Right lobe of liver (tissue), 6 donors: ENCODE measurements at regions not wholly inside any gene's neighbourhood (a gene's known extent, or its start where the extent isn't known, plus 50 kb on each side); places are given as distances from the start of the nearest gene placed in this dataset.

Experiments used
- ATAC-seq, 4 donors: fragments of 200-7000 bp; cut with Tn5 transposase; one replicate each; pipeline ENCODE4 v1.9.1; 2020; ENCODE audit warnings: mild to moderate bottlenecking in 4 of 4, moderate library complexity in 4 of 4
- DNase-seq, 3 donors: peaks; one replicate each; pipeline ENCODE4 v3.0.0-alpha.2; 2020
- H3K27ac ChIP-seq, 3 donors: fragments of 200-600 bp; one replicate each; pipeline ENCODE4 v1.8.0; 2022
- H3K27me3 ChIP-seq, 2 donors: fragments of 200-600 bp; one replicate each; pipeline ENCODE4 v1.8.0; 2022
- H3K36me3 ChIP-seq, 4 donors: fragments of 200-600 bp; sonication (generic) in 1 of 4; one replicate each; pipeline versions ENCODE4 v1.5.1 to v1.8.0; 2017 to 2022; ENCODE audit warnings: control low read depth in 1 of 4
- H3K4me1 ChIP-seq, 4 donors: fragments of 200-600 bp; sonication (generic) in 1 of 4; one replicate each; pipeline versions ENCODE4 v1.5.1 to v1.8.0; 2017 to 2022; ENCODE audit warnings: control low read depth in 1 of 4
- H3K4me3 ChIP-seq, 3 donors: fragments of 200-600 bp; one replicate each; pipeline ENCODE4 v1.8.0; 2022
- H3K9me3 ChIP-seq, 4 donors: fragments of 200-600 bp; sonication (generic) in 1 of 4; one replicate each; pipeline versions ENCODE4 v1.5.1 to v1.8.0; 2017 to 2022; ENCODE audit warnings: control low read depth in 1 of 4
- CTCF ChIP-seq, 4 donors: fragments of 200-600 bp in 3 of 4; fragments of 450-650 bp in 1 of 4; IDR thresholded peaks; one replicate each; pipeline versions ENCODE4 v1.5.1 to v1.8.0; 2016 to 2022; ENCODE audit warnings: antibody characterized with exemption in 4 of 4, mild to moderate bottlenecking in 2 of 4
- POLR2A ChIP-seq: fragments of 450-650 bp; IDR thresholded peaks from one replicate; pipeline ENCODE4 v1.6.1; 2017; ENCODE audit warnings: antibody characterized with exemption, mild to moderate bottlenecking
- WGBS: methylation state at CpG from one replicate; pipeline ENCODE4 v1.1.6; 2018; ENCODE audit warnings: low coverage, low lambda C conversion rate; ENCODE audit not compliant: insufficient coverage; ENCODE audit errors: missing lambda C conversion rate; 5-methylcytosine and 5-hydroxymethylcytosine counted together
- intact Hi-C, 2 donors: fragments of 100-400 bp; cut with DNase I; formaldehyde crosslinking; loops; one replicate each; pipeline versions ENCODE4 v1.11.2 to v1.14.1; 2022
- donor health status: DM: no; HTN: yes; CAD: no.
- donor health status: DM: no; HTN: no; CAD: no.
- donor health status: DM: no; HTN: no; CAD: no.
- donor health status: DM: no; HTN: yes; CAD: no.
- donor health status: DM: no; HTN: yes; CAD: no.

DNA sequence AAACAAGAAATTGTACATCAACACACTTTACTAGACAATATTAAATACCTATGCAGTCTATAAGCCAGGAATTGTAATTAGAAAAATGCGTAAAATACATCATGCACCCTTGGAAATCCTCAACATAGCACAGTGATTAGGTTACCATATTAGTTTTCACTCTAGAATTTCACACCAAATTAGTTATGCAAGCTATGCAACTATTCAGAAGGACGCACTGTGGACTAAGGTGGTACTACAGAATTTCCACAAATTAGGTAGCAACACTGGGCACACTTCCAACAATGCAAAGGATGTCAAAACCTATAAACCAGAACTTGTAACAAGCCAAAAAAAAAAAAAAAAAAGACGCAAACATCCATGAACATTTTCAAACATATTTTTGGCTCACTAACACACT lies 71.1 kb upstream of the ZCCHC13 start:
- Histone ChIP-seq H3K36me3 (no peaks in the 10 kb centered on the region), H3K9me3 (no peaks in the 10 kb centered on the region), H3K4me1 (no peaks in the 10 kb centered on the region), H3K27me3 (no peaks in the 10 kb centered on the region), H3K27ac (no peak overlapping the region), H3K4me3 (no peak overlapping the region)
- DNase-seq = no peak
- WGBS = 63% methylated on average over 3 of the region's 3 CpGs
- ATAC-seq = no peak
- TF ChIP-seq POLR2A (no peak), CTCF (IDR thresholded peaks at IDR 0.05) (no peak)
- intact Hi-C loops = no loop called here

- TF ChIP-seq POLR2A = no peak
- TF ChIP-seq CTCF (IDR thresholded peaks at IDR 0.05) = no peak
- no peak for ATAC-seq
- Histone ChIP-seq H3K27ac (no peak overlapping the region), H3K4me3 (no peak overlapping the region), H3K36me3 (no peaks in the 10 kb centered on the region), H3K4me1 (no peaks in the 10 kb centered on the region), H3K9me3 (no peaks in the 10 kb centered on the region), H3K27me3 (no peaks in the 10 kb centered on the region)
- intact Hi-C loops = no loop called here
- 41% methylated on average over 5 of the region's 5 CpGs for WGBS
- DNase-seq = no peak
Observed at GRCh38 chrX:74231625-74232024, 72.4 kb upstream of the ZCCHC13 start.

DNA sequence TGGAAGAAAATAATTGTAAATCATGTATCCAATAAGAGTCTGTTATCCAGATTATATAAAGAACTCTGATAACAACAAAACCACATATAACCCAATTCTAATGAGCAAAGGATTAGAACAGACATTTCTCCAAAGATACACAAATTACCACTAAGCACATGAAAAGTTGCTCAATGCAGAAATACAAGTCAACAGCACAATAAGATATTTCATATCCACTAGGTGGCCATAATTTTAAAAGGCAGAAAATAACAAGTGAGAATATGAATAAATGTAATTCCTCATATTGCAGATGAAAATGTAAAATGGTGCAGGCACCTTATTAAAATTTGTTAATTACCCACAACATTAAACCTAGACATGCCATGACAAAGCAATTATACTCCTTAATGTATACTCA lies 73.9 kb upstream of the ZCCHC13 start:
- intact Hi-C loops = no loop called here
- H3K27ac ChIP-seq = no peak overlapping the region
- DNase-seq (no peak), ATAC-seq (no peak)
- H3K4me3 ChIP-seq = no peak overlapping the region
- H3K27me3 ChIP-seq = no peaks in the 10 kb centered on the region
- no peaks in the 10 kb centered on the region for H3K9me3 ChIP-seq
- no peaks in the 10 kb centered on the region for H3K4me1 ChIP-seq
- peak in 1 of 4 donors; percentile 5 for TF ChIP-seq CTCF (IDR thresholded peaks at IDR 0.05)
- TF ChIP-seq POLR2A = no peak
- H3K36me3 ChIP-seq = no peaks in the 10 kb centered on the region

DNA sequence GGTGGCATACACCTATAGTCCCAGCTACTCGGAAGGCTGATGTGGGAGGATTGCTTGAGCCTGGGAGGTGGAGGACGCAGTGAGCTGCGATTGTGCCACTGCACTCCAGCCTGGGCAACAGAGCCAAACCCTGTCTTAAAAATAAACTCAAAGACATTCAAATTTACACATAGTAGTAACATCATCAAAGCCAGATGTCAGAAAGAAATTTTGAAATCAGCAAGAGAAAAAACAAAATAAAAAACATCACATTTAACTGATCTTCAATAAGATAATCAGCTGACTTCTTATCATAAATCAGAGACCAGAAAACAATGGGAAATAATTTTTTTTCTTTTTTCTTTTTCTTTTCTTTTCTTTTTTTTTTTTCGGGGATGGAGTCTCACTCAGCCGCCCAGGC lies 78.9 kb upstream of the ZCCHC13 start:
- no peaks in the 10 kb centered on the region for H3K9me3 ChIP-seq
- DNase-seq (no peak), ATAC-seq (no peak)
- WGBS = 74% methylated on average over 5 of the region's 5 CpGs
- no peak overlapping the region for H3K27ac ChIP-seq
- TF ChIP-seq CTCF (IDR thresholded peaks at IDR 0.05) = no peak
- TF ChIP-seq POLR2A = no peak
- no peak overlapping the region for H3K4me3 ChIP-seq
- H3K4me1 ChIP-seq = no peaks in the 10 kb centered on the region
- H3K36me3 ChIP-seq = no peaks in the 10 kb centered on the region
- intact Hi-C loops = no loop called here
- no peaks in the 10 kb centered on the region for H3K27me3 ChIP-seq

- Histone ChIP-seq H3K9me3 (no peaks in the 10 kb centered on the region), H3K27ac (no peak overlapping the region), H3K27me3 (no peaks in the 10 kb centered on the region), H3K36me3 (no peaks in the 10 kb centered on the region), H3K4me1 (no peaks in the 10 kb centered on the region), H3K4me3 (no peak overlapping the region)
- 60% methylated on average over 2 of the region's 2 CpGs for WGBS
- TF ChIP-seq CTCF (IDR thresholded peaks at IDR 0.05) (no peak), POLR2A (no peak)
- no peak for ATAC-seq
- intact Hi-C loops = no loop called here
- DNase-seq = no peak
Observed at GRCh38 chrX:74220277-74220676, 83.7 kb upstream of the ZCCHC13 start.
